Panc1 (cell line): ENCODE measurements at regions not wholly inside any gene's neighbourhood (a gene's known extent, or its start where the extent isn't known, plus 50 kb on each side); places are given as distances from the start of the nearest gene placed in this dataset.

ENCODE experiments used
- ATAC-seq: fragments of 200-7000 bp; cut with Tn5 transposase; 2 replicates; pipeline ENCODE4 v1.9.1; 2020; ENCODE audit warnings: mild to moderate bottlenecking, moderate library complexity
- BruUV-seq: library from RNA; stranded (reverse); fragments of 400-500 nt; replicated peaks from 2 replicates; lab custom pipeline; 2021; lab: Mats Ljungman, UMichigan
- CTCF ChIA-PET: fragments of 300-600 bp; sonication (Branson Sonifier 250); formaldehyde crosslinking; loops from one replicate; lab custom pipeline; 2022; ENCODE audit warnings: antibody characterized with exemption; lab: Charles Lee
- POLR2A ChIA-PET: fragments of 300-600 bp; sonication (Branson Sonifier 250); formaldehyde crosslinking; loops from one replicate; lab custom pipeline; 2022; ENCODE audit warnings: antibody characterized with exemption; lab: Charles Lee
- DNase-seq: peaks from one replicate; pipeline ENCODE4 v3.0.0-alpha.2; 2010; ENCODE audit warnings: low read depth, low spot score
- H3K27ac ChIP-seq: 2 replicates; pipeline ENCODE4 v1.5.1; 2011; ENCODE audit warnings: mild to moderate bottlenecking, low read length, inconsistent platforms
- H3K27me3 ChIP-seq: fragments of 200-500 bp; sonication (Bioruptor generic); 2 replicates; pipeline ENCODE4 v1.6.0; 2014; ENCODE audit warnings: low read length, inconsistent platforms; ENCODE audit not compliant: control insufficient read depth, insufficient read depth
- H3K36me3 ChIP-seq: fragments of 200-500 bp; sonication (Bioruptor generic); 2 replicates; pipeline ENCODE4 v1.5.1; 2014; ENCODE audit warnings: inconsistent platforms, mild to moderate bottlenecking, low read length, moderate library complexity; ENCODE audit not compliant: control insufficient read depth, insufficient read depth
- H3K4me1 ChIP-seq: 2 replicates; pipeline ENCODE4 v1.5.1; 2011; ENCODE audit warnings: inconsistent platforms, mild to moderate bottlenecking, low read length, moderate library complexity; ENCODE audit not compliant: control insufficient read depth, insufficient read depth
- H3K4me3 ChIP-seq, 2 experiments: 2 replicates each; pipeline ENCODE4 v1.5.1; 2011 to 2012; ENCODE audit warnings: low read depth in 2 of 2, low read length in 2 of 2, mild to moderate bottlenecking in 2 of 2, inconsistent platforms in 1 of 2, moderate library complexity in 1 of 2
- H3K9me3 ChIP-seq: fragments of 200-500 bp; sonication (Bioruptor generic); 2 replicates; pipeline ENCODE4 v1.5.1; 2014; ENCODE audit warnings: low read depth, mild to moderate bottlenecking, inconsistent platforms, low read length, moderate library complexity; ENCODE audit not compliant: control insufficient read depth, insufficient read depth
- POLR2AphosphoS5 ChIP-seq: IDR thresholded peaks from 2 replicates; pipeline ENCODE4 v1.6.1; 2012; ENCODE audit warnings: mild to moderate bottlenecking, low read depth, low read length, moderate library complexity
- SIN3A ChIP-seq: IDR thresholded peaks from 2 replicates; pipeline ENCODE4 v1.6.1; 2012; ENCODE audit warnings: low read depth, mild to moderate bottlenecking, low read length, moderate library complexity, borderline replicate concordance; ENCODE audit not compliant: insufficient read depth
- TCF7L2 ChIP-seq: IDR thresholded peaks from 2 replicates; pipeline ENCODE4 v1.6.1; 2011; ENCODE audit warnings: mild to moderate bottlenecking, low read depth, low read length, inconsistent platforms
- in situ Hi-C: cut with HindIII; loops from 2 replicates; pipeline ENCODE4 v1.10.0; 2016; ENCODE audit warnings: low sequenced_read_pairs, low pct_unique_long_range_greater_than_20kb
- intact Hi-C: fragments of 100-400 bp; cut with micrococcal nuclease; formaldehyde crosslinking; loops from one replicate; pipeline ENCODE4 v1.10.0; 2022; ENCODE audit not compliant: unreplicated experiment
- TF ChIP-seq, protein P1 (sequence below): fragments of 450-650 bp; IDR thresholded peaks from 2 replicates; pipeline ENCODE4 v1.5.1; 2017; ENCODE audit warnings: mild to moderate bottlenecking
- TF ChIP-seq, protein P2 (sequence below), 2 experiments: IDR thresholded peaks; 2 replicates each; pipeline ENCODE4 v1.6.1; 2011 to 2012; ENCODE audit warnings: low read depth in 2 of 2, control low read depth in 1 of 2, low read length in 1 of 2, mild to moderate bottlenecking in 1 of 2, moderate library complexity in 1 of 2; ENCODE audit not compliant: insufficient read depth in 1 of 2

DNA sequence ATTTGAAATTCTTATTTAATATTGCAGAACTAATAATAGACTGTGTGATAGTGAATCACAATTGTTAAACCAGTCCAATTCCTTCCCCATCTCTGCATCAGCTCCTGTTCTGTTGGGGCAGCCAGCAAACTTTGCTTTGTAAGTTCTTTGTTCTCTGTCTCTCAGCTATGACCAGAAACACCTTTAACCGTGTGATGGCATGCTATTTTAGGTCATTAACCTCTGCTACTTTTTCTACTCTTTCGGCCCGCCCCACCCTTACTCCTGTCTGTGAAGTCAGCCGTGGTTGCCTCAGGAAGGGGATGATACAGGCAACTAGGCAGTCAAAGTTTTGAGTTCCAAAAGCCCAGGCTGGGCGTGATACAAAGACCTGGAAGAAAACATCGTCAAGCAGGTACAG is 51.3 kb upstream of the EGFL6 start:
- intact Hi-C loops: no loop called here
- DNase-seq: no peak
- BruUV-seq: no TSS peak
- no peak overlapping the region for H3K4me3 ChIP-seq
- TF ChIP-seq, protein P1, sequence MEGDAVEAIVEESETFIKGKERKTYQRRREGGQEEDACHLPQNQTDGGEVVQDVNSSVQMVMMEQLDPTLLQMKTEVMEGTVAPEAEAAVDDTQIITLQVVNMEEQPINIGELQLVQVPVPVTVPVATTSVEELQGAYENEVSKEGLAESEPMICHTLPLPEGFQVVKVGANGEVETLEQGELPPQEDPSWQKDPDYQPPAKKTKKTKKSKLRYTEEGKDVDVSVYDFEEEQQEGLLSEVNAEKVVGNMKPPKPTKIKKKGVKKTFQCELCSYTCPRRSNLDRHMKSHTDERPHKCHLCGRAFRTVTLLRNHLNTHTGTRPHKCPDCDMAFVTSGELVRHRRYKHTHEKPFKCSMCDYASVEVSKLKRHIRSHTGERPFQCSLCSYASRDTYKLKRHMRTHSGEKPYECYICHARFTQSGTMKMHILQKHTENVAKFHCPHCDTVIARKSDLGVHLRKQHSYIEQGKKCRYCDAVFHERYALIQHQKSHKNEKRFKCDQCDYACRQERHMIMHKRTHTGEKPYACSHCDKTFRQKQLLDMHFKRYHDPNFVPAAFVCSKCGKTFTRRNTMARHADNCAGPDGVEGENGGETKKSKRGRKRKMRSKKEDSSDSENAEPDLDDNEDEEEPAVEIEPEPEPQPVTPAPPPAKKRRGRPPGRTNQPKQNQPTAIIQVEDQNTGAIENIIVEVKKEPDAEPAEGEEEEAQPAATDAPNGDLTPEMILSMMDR: no peak
- TF ChIP-seq SIN3A (no peak), TCF7L2 (no peak), POLR2AphosphoS5 (no peak)
- TF ChIP-seq, protein P2, sequence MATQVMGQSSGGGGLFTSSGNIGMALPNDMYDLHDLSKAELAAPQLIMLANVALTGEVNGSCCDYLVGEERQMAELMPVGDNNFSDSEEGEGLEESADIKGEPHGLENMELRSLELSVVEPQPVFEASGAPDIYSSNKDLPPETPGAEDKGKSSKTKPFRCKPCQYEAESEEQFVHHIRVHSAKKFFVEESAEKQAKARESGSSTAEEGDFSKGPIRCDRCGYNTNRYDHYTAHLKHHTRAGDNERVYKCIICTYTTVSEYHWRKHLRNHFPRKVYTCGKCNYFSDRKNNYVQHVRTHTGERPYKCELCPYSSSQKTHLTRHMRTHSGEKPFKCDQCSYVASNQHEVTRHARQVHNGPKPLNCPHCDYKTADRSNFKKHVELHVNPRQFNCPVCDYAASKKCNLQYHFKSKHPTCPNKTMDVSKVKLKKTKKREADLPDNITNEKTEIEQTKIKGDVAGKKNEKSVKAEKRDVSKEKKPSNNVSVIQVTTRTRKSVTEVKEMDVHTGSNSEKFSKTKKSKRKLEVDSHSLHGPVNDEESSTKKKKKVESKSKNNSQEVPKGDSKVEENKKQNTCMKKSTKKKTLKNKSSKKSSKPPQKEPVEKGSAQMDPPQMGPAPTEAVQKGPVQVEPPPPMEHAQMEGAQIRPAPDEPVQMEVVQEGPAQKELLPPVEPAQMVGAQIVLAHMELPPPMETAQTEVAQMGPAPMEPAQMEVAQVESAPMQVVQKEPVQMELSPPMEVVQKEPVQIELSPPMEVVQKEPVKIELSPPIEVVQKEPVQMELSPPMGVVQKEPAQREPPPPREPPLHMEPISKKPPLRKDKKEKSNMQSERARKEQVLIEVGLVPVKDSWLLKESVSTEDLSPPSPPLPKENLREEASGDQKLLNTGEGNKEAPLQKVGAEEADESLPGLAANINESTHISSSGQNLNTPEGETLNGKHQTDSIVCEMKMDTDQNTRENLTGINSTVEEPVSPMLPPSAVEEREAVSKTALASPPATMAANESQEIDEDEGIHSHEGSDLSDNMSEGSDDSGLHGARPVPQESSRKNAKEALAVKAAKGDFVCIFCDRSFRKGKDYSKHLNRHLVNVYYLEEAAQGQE (IDR thresholded peaks at IDR 0.05; ENCODE audit: insufficient read depth in 1 of 2, low read depth in 2 of 2, low read length in 1 of 2): no peak
- H3K9me3 ChIP-seq: no peaks in the 10 kb centered on the region
- H3K36me3 ChIP-seq: no peaks in the 10 kb centered on the region
- in situ Hi-C loops: no loop called here
- H3K27ac ChIP-seq: no peak overlapping the region
- ATAC-seq: no peak
- ChIA-PET POLR2A (no interaction called here), CTCF (no interaction called here)
- H3K27me3 ChIP-seq: no peaks in the 10 kb centered on the region
- H3K4me1 ChIP-seq: no peaks in the 10 kb centered on the region

DNA sequence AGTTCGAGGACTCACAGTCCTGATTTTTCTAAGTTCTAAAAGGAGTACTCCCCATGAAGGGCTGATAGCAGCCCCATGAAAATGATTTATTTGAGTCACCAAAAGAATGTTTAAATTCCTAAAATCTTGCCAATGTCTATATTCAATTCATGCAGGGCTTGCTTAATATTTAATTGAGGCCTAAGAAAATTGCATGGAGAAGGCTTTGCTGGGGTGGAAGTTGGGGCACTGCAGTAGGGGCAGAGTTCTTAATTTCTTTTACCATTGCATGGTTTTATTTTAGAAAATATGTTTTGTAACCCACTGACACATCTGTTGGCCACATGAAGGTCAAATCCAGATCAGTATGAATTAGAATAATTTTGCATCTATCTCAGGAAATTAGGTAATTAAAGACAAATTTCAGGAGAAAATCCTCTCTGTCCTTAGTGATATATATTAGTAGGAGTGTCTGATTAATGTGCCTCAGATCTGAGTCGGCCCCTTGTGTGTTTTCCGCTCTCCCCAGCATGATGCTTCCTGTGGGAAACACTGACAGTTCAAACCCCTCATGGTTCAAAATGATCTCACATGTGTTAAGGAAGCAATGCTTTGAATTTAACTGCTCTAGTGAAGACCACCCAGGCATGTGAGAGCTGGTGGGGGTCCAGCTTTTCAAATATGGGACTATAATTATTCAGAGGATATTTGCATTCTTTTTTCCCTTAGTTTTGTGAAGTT is 54.0 kb upstream of the EGFL6 start:
- CTCF ChIA-PET: no interaction called here

More for the DNA sequence above, 54.0 kb upstream of the EGFL6 start:
- no peak overlapping the region for H3K27ac ChIP-seq
- H3K4me3 ChIP-seq: no peak overlapping the region
- ATAC-seq: no peak
- H3K9me3 ChIP-seq: no peaks in the 10 kb centered on the region
- TF ChIP-seq, protein P1: no peak
- TF ChIP-seq POLR2AphosphoS5 (no peak), TCF7L2 (no peak), SIN3A (no peak)
- TF ChIP-seq, protein P2 (IDR thresholded peaks at IDR 0.05; ENCODE audit: insufficient read depth in 1 of 2, low read depth in 2 of 2, low read length in 1 of 2): no peak
- no TSS peak for BruUV-seq
- no peaks in the 10 kb centered on the region for H3K4me1 ChIP-seq
- POLR2A ChIA-PET: no interaction called here
- H3K27me3 ChIP-seq: no peaks in the 10 kb centered on the region
- no peak for DNase-seq
- in situ Hi-C loops: no loop called here
- intact Hi-C loops: no loop called here
- H3K36me3 ChIP-seq: no peaks in the 10 kb centered on the region
